ENCODE measurements at regions not wholly inside any gene's neighbourhood (a gene's known extent, or its start where the extent isn't known, plus 50 kb on each side); places are given as distances from the start of the nearest gene placed in this dataset.

DNA sequence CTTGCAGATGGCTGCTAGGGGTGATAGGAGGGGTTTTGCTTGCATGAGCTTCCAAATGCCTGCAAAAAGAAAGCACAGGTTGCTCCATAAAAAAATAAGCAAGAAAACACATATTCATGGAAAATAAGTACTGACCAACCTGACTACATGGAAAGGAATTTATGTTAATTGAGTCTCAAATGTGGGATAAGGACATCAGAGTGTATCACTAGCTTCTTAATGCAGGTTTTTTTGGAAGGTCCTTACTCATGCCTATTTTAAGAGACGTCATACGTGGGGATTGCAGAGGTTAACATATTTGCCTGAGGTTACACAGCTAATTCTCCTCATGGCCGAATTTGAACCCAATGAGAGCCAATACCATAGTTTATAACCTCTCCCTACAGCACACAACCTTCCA is 116.2 kb downstream of the ASCL1 start:
- peaks cover 4% of the 10 kb centered on the region for H3K27me3 Mint-ChIP-seq
- H3K9me3 Mint-ChIP-seq: peaks cover 0 to 5% (median 2%) of the 10 kb centered on the region in 7 donors
- Histone ChIP-seq H3K4me1 (ENCODE audit: control insufficient read depth, insufficient read depth, low read length, poor library complexity, severe bottlenecking) (no peaks in the 10 kb centered on the region), H3K36me3 (ENCODE audit: control insufficient read depth, insufficient read depth, low read length) (no peaks in the 10 kb centered on the region), H3K27me3 (ENCODE audit: control insufficient read depth, insufficient read depth, low read length) (no peaks in the 10 kb centered on the region), H3K9me3 (ENCODE audit: control insufficient read depth in 2 of 2, low read length in 2 of 2) (peaks cover 0 to 4% of the 10 kb centered on the region in 2 experiments), H3K4me3 (ENCODE audit: low read depth, low read length) (no peak overlapping the region), H3K27ac (ENCODE audit: insufficient read depth, low read length, poor library complexity, severe bottlenecking) (no peak overlapping the region)
- ATAC-seq (ENCODE audit: low read depth in 2 of 2) (no peak), DNase-seq (no peak)
- H3K36me3 Mint-ChIP-seq: no peaks in the 10 kb centered on the region
- H3K4me1 Mint-ChIP-seq: no peaks in the 10 kb centered on the region
- no peak overlapping the region for H3K27ac Mint-ChIP-seq
- H3K4me3 Mint-ChIP-seq: no peak overlapping the region

DNA sequence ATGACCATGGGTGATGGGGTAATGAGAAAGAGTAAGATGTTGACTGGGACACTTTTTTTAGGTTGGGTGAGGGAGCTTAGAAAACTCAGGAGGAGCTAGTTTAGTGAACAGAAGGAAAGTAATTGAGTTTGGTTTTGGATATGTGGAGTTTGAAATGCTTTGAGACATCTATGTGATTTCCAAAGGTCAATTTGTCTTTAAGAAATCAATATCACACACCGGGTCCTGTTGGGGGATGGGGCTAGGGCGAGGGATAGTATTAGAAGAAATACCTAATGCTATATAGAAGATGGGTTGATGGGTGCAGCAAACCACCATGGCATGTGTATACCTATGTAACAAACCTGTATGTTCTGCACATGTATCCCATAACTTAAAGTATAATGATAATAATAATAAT is 118.4 kb downstream of the ASCL1 start:
- Histone ChIP-seq H3K4me3 (ENCODE audit: low read depth, low read length) (no peak overlapping the region), H3K9me3 (ENCODE audit: control insufficient read depth in 2 of 2, low read length in 2 of 2) (no peaks in the 10 kb centered on the region), H3K36me3 (ENCODE audit: control insufficient read depth, insufficient read depth, low read length) (no peaks in the 10 kb centered on the region), H3K4me1 (ENCODE audit: control insufficient read depth, insufficient read depth, low read length, poor library complexity, severe bottlenecking) (no peaks in the 10 kb centered on the region), H3K27ac (ENCODE audit: insufficient read depth, low read length, poor library complexity, severe bottlenecking) (no peak overlapping the region), H3K27me3 (ENCODE audit: control insufficient read depth, insufficient read depth, low read length) (no peaks in the 10 kb centered on the region)
- no peak for ATAC-seq (ENCODE audit: low read depth in 2 of 2)
- H3K4me3 Mint-ChIP-seq: no peak overlapping the region
- H3K27ac Mint-ChIP-seq: no peak overlapping the region
- H3K9me3 Mint-ChIP-seq: peaks cover 0 to 8% (median 1%) of the 10 kb centered on the region in 7 donors
- peaks cover 4% of the 10 kb centered on the region for H3K27me3 Mint-ChIP-seq
- DNase-seq: no peak
- no peaks in the 10 kb centered on the region for H3K4me1 Mint-ChIP-seq
- no peaks in the 10 kb centered on the region for H3K36me3 Mint-ChIP-seq

DNA sequence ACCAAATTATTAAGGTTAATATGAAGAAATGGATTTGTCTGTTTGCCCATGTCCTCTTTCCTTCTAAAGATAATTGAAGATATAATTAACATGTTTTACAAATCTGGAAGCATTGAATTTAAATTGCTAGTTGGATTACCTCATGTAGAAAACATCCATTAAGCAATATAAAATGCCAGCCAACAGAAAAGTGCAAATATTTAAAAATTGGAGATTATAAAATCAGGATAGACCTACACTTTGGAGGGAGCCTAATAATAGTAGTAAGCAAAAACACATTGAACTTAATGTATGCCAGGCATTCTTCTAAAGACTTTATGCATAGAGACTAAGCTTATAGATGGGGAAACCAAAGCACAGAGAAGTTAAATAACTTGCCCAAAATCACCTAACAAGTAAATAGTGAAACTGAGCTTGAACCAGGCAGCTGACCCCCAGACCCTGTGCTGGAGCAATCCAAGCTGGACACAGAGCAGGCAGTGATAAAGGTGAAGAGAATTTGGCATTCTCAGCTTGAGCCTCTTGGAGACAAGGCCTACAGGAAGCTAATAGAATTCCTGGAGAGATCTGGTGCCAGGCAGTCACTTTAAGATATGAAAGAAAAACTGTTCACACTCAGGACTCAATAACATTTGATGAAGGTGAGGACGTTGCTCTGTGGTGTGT is 119.8 kb downstream of the ASCL1 start:
- H3K27ac Mint-ChIP-seq: no peak overlapping the region
- H3K9me3 Mint-ChIP-seq: peaks cover 0 to 13% (median 1%) of the 10 kb centered on the region in 7 donors
- H3K4me3 ChIP-seq (ENCODE audit: low read depth, low read length): no peak overlapping the region
- H3K9me3 ChIP-seq (ENCODE audit: control insufficient read depth in 2 of 2, low read length in 2 of 2): peaks cover 0 to 5% of the 10 kb centered on the region in 2 experiments
- no peaks in the 10 kb centered on the region for H3K4me1 Mint-ChIP-seq
- no peak for DNase-seq
- H3K27me3 ChIP-seq (ENCODE audit: control insufficient read depth, insufficient read depth, low read length): no peaks in the 10 kb centered on the region
- H3K27ac ChIP-seq (ENCODE audit: insufficient read depth, low read length, poor library complexity, severe bottlenecking): no peak overlapping the region
- no peak overlapping the region for H3K4me3 Mint-ChIP-seq
- peaks cover 4% of the 10 kb centered on the region for H3K27me3 Mint-ChIP-seq
- no peaks in the 10 kb centered on the region for H3K36me3 ChIP-seq (ENCODE audit: control insufficient read depth, insufficient read depth, low read length)
- H3K36me3 Mint-ChIP-seq: no peaks in the 10 kb centered on the region
- no peak for ATAC-seq (ENCODE audit: low read depth in 2 of 2)
- H3K4me1 ChIP-seq (ENCODE audit: control insufficient read depth, insufficient read depth, low read length, poor library complexity, severe bottlenecking): no peaks in the 10 kb centered on the region

DNA sequence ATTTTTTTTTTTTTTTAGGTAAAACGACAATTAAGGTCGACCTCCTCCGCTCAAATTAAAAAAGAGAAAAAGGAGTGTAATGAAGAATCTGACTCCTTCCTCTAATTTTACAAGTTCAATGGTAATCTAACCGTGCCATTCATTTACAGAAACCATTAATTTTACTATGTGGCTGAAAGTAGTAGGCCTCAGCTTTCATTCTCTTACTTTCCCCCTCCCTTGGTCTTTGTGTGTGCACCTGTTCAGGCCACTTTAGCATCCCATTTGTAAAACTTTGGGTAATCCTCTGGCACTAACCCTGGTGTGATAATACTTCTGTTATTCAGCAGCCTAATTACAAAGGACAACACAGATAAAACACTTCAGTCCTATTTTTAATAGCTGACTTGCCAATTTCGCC is 128.1 kb downstream of the ASCL1 start:
- no peak overlapping the region for H3K27ac ChIP-seq (ENCODE audit: insufficient read depth, low read length, poor library complexity, severe bottlenecking)
- no peak for DNase-seq
- H3K4me1 Mint-ChIP-seq: no peaks in the 10 kb centered on the region
- no peaks in the 10 kb centered on the region for H3K36me3 Mint-ChIP-seq
- no peaks in the 10 kb centered on the region for H3K27me3 ChIP-seq (ENCODE audit: control insufficient read depth, insufficient read depth, low read length)
- no peak overlapping the region for H3K4me3 ChIP-seq (ENCODE audit: low read depth, low read length)
- peaks cover 0 to 6% (median 1%) of the 10 kb centered on the region in 7 donors for H3K9me3 Mint-ChIP-seq
- H3K27me3 Mint-ChIP-seq: no peaks in the 10 kb centered on the region
- no peak overlapping the region for H3K27ac Mint-ChIP-seq
- no peak overlapping the region for H3K4me3 Mint-ChIP-seq
- no peak for ATAC-seq (ENCODE audit: low read depth in 2 of 2)
- H3K9me3 ChIP-seq (ENCODE audit: control insufficient read depth in 2 of 2, low read length in 2 of 2): peaks cover 0 to 5% of the 10 kb centered on the region in 2 experiments
- H3K36me3 ChIP-seq (ENCODE audit: control insufficient read depth, insufficient read depth, low read length): no peaks in the 10 kb centered on the region
- no peaks in the 10 kb centered on the region for H3K4me1 ChIP-seq (ENCODE audit: control insufficient read depth, insufficient read depth, low read length, poor library complexity, severe bottlenecking)

DNA sequence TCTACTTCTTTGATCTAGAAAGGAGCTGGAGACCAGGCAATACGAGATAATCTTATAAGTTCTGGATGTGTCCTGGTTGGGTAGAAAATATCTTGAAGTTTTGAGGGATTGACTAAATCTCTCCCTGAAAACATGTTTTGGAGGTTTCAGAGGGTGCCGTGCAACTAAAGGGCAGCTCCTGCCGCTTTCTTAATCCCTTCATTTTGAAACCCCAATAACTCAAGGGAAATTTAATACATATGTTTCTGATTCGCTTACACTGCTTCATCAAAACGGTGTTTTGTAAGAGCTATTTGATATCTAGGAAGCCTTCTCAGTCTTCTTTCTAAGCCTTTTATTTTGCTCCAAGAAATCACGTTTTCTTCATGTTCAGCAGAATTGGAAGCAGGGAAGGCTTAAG is 129.0 kb downstream of the ASCL1 start:
- DNase-seq: no peak
- Histone ChIP-seq H3K9me3 (ENCODE audit: control insufficient read depth in 2 of 2, low read length in 2 of 2) (peaks cover 0 to 5% of the 10 kb centered on the region in 2 experiments), H3K36me3 (ENCODE audit: control insufficient read depth, insufficient read depth, low read length) (no peaks in the 10 kb centered on the region), H3K27me3 (ENCODE audit: control insufficient read depth, insufficient read depth, low read length) (no peaks in the 10 kb centered on the region), H3K27ac (ENCODE audit: insufficient read depth, low read length, poor library complexity, severe bottlenecking) (no peak overlapping the region), H3K4me1 (ENCODE audit: control insufficient read depth, insufficient read depth, low read length, poor library complexity, severe bottlenecking) (no peaks in the 10 kb centered on the region), H3K4me3 (ENCODE audit: low read depth, low read length) (no peak overlapping the region)
- H3K4me3 Mint-ChIP-seq: no peak overlapping the region
- no peak overlapping the region for H3K27ac Mint-ChIP-seq
- H3K9me3 Mint-ChIP-seq: peaks cover 0 to 6% (median 1%) of the 10 kb centered on the region in 7 donors
- no peaks in the 10 kb centered on the region for H3K36me3 Mint-ChIP-seq
- H3K27me3 Mint-ChIP-seq: no peaks in the 10 kb centered on the region
- no peaks in the 10 kb centered on the region for H3K4me1 Mint-ChIP-seq
- no peak for ATAC-seq (ENCODE audit: low read depth in 2 of 2)

DNA sequence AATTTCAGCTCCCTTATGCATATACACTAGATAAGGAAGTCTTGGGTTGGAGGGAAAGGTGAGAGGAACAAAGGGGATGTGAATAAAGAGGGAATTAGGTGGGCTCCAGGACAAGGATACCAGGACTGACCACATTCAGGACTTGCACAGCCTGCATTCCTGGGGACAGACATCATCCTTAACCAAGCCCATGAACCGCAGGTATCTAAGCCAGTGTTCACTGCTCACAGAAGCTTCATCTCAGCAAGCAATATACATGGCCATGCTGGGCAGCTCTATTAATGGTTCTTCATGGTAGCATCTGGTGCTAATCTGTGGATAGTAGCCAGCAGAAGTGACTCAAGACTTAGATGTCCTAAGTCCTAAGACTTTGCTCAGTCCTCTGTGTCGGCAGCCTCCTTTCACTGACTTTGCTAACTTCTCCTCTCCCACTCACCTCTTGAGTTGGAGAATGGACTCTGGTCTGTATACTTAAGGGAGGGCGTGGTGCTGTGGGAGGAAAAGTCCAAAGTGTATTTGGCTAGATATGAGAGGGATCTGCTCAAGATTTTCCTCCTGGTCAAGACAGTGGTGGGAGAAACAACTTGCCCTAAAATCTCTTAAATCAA is 136.1 kb downstream of the ASCL1 start:
- Histone ChIP-seq H3K27me3 (ENCODE audit: control insufficient read depth, insufficient read depth, low read length) (no peaks in the 10 kb centered on the region), H3K36me3 (ENCODE audit: control insufficient read depth, insufficient read depth, low read length) (no peaks in the 10 kb centered on the region), H3K4me3 (ENCODE audit: low read depth, low read length) (no peak overlapping the region), H3K4me1 (ENCODE audit: control insufficient read depth, insufficient read depth, low read length, poor library complexity, severe bottlenecking) (no peaks in the 10 kb centered on the region), H3K9me3 (ENCODE audit: control insufficient read depth in 2 of 2, low read length in 2 of 2) (no peaks in the 10 kb centered on the region), H3K27ac (ENCODE audit: insufficient read depth, low read length, poor library complexity, severe bottlenecking) (no peak overlapping the region)
- peaks cover 0 to 5% (median 0%) of the 10 kb centered on the region in 7 donors for H3K9me3 Mint-ChIP-seq
- H3K27me3 Mint-ChIP-seq: peaks cover 5% of the 10 kb centered on the region
- DNase-seq: no peak
- no peaks in the 10 kb centered on the region for H3K4me1 Mint-ChIP-seq
- no peak overlapping the region for H3K4me3 Mint-ChIP-seq
- no peaks in the 10 kb centered on the region for H3K36me3 Mint-ChIP-seq
- ATAC-seq (ENCODE audit: low read depth in 2 of 2): no peak
- H3K27ac Mint-ChIP-seq: no peak overlapping the region

DNA sequence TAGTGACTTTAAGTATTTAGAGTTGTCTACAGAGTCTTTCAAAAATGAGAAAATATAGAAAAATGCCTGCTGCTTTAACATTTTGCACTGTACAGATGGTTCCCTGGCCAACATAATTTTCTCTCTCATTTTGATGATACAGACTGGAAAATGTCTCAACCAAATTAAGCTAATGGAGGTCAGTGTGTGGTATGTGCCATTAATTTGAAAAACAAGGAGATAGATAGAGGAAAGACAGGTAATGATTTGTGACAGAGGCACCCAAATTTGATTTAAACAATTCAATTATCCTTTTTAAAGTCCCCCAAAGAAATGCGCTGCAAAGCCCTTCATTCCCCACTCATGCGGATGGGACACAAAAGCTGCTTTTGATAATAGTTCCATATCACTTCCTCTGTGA is 140.0 kb downstream of the ASCL1 start:
- Mint-ChIP-seq H3K27me3 (no peaks in the 10 kb centered on the region), H3K36me3 (no peaks in the 10 kb centered on the region), H3K9me3 (peaks cover 0 to 8% (median 2%) of the 10 kb centered on the region in 7 donors), H3K4me3 (no peak overlapping the region), H3K27ac (no peak overlapping the region), H3K4me1 (no peaks in the 10 kb centered on the region)
- DNase-seq: no peak
- H3K27ac ChIP-seq (ENCODE audit: insufficient read depth, low read length, poor library complexity, severe bottlenecking): no peak overlapping the region
- no peaks in the 10 kb centered on the region for H3K36me3 ChIP-seq (ENCODE audit: control insufficient read depth, insufficient read depth, low read length)
- H3K9me3 ChIP-seq (ENCODE audit: control insufficient read depth in 2 of 2, low read length in 2 of 2): no peaks in the 10 kb centered on the region
- no peaks in the 10 kb centered on the region for H3K27me3 ChIP-seq (ENCODE audit: control insufficient read depth, insufficient read depth, low read length)
- no peaks in the 10 kb centered on the region for H3K4me1 ChIP-seq (ENCODE audit: control insufficient read depth, insufficient read depth, low read length, poor library complexity, severe bottlenecking)
- no peak for ATAC-seq (ENCODE audit: low read depth in 2 of 2)
- no peak overlapping the region for H3K4me3 ChIP-seq (ENCODE audit: low read depth, low read length)

DNA sequence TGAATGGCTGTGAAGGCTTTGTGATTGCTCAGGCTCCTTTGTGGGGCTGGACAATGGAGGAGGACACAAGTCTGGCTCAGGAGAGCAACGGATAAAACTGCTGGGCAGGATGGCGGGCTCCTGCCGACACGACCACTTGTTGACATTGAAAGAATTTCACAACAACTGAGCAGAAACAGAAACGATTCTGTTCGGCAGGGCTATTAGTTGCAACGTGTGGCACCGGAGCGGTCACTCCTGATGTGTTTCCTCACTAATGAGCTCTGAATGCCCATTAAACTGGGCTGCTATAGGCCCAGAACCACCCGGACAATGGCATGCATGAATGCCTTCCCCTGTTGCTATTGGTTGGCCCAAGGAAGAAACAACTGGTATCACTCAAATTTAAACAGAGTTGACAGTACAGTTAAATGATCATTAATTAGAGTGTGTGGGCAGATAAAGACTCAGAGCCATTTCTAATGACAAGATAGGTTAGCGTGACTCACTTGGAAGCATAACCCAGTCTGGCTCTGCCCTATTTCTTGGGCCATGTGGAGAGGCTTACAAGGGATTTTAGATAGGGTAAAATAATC is 142.9 kb downstream of the ASCL1 start:
- Histone ChIP-seq H3K27me3 (ENCODE audit: control insufficient read depth, insufficient read depth, low read length) (peaks cover 1% of the 10 kb centered on the region), H3K27ac (ENCODE audit: insufficient read depth, low read length, poor library complexity, severe bottlenecking) (no peak overlapping the region), H3K4me1 (ENCODE audit: control insufficient read depth, insufficient read depth, low read length, poor library complexity, severe bottlenecking) (no peaks in the 10 kb centered on the region), H3K9me3 (ENCODE audit: control insufficient read depth in 2 of 2, low read length in 2 of 2) (no peaks in the 10 kb centered on the region), H3K36me3 (ENCODE audit: control insufficient read depth, insufficient read depth, low read length) (no peaks in the 10 kb centered on the region), H3K4me3 (ENCODE audit: low read depth, low read length) (no peak overlapping the region)
- peaks cover 0 to 8% (median 2%) of the 10 kb centered on the region in 7 donors for H3K9me3 Mint-ChIP-seq
- no peak for DNase-seq
- no peak overlapping the region for H3K4me3 Mint-ChIP-seq
- H3K27me3 Mint-ChIP-seq: no peaks in the 10 kb centered on the region
- no peak overlapping the region for H3K27ac Mint-ChIP-seq
- no peaks in the 10 kb centered on the region for H3K4me1 Mint-ChIP-seq
- no peak for ATAC-seq (ENCODE audit: low read depth in 2 of 2)
- H3K36me3 Mint-ChIP-seq: no peaks in the 10 kb centered on the region
